ENCODE measurements at regions not wholly inside any gene's neighbourhood (a gene's known extent, or its start where the extent isn't known, plus 50 kb on each side); places are given as distances from the start of the nearest gene placed in this dataset.

DNA sequence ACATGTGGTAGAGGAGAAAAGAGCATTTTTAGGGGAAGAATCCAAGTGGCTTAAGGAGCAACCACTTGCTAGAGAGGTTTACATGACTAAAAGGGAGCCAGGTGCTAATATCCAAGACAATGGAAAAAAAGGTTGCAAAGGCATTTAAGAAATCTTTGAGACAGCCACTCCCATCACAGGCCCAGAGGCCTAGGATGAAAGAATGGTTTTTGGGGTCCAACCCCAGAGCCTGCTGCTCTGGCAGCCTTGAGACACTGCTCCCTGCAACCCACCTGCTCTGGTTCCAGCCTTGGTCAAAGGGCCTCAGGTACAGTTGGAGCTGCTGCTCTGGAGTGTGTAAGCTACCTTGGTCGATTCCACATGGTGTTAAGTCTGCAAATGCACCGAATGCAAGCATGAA is 84.1 kb upstream of the FREM3 start:
- TF ChIP-seq REST (IDR thresholded peaks at IDR 0.05; ENCODE audit: insufficient replicate concordance, low read depth) = no peak
- TF ChIP-seq, protein P1, sequence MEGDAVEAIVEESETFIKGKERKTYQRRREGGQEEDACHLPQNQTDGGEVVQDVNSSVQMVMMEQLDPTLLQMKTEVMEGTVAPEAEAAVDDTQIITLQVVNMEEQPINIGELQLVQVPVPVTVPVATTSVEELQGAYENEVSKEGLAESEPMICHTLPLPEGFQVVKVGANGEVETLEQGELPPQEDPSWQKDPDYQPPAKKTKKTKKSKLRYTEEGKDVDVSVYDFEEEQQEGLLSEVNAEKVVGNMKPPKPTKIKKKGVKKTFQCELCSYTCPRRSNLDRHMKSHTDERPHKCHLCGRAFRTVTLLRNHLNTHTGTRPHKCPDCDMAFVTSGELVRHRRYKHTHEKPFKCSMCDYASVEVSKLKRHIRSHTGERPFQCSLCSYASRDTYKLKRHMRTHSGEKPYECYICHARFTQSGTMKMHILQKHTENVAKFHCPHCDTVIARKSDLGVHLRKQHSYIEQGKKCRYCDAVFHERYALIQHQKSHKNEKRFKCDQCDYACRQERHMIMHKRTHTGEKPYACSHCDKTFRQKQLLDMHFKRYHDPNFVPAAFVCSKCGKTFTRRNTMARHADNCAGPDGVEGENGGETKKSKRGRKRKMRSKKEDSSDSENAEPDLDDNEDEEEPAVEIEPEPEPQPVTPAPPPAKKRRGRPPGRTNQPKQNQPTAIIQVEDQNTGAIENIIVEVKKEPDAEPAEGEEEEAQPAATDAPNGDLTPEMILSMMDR (IDR thresholded peaks at IDR 0.05; ENCODE audit: insufficient read depth, low read length) = no peak
- TF ChIP-seq POLR2AphosphoS5 (IDR thresholded peaks at IDR 0.05; ENCODE audit: low read depth) = no peak

All from HL-60 (cell line).